HG03354 (cell line): ENCODE measurements at regions not wholly inside any gene's neighbourhood (a gene's known extent, or its start where the extent isn't known, plus 50 kb on each side); places are given as distances from the start of the nearest gene placed in this dataset.
A peak's percentile ranks its signal among the peaks of the same experiment; 100 is the strongest.
"Not testable (repeated sequence)": the region's sequence is repeated elsewhere in the genome, so short reads cannot be mapped to it uniquely, and the experiment has no call there.

ENCODE experiments used
- ATAC-seq: cut with Tn5 transposase; IDR thresholded peaks from one replicate; pipeline ENCODE4 v1.9.1; 2021; ENCODE audit warnings: mild to moderate bottlenecking; ENCODE audit not compliant: unreplicated experiment, poor library complexity, severe bottlenecking

DNA sequence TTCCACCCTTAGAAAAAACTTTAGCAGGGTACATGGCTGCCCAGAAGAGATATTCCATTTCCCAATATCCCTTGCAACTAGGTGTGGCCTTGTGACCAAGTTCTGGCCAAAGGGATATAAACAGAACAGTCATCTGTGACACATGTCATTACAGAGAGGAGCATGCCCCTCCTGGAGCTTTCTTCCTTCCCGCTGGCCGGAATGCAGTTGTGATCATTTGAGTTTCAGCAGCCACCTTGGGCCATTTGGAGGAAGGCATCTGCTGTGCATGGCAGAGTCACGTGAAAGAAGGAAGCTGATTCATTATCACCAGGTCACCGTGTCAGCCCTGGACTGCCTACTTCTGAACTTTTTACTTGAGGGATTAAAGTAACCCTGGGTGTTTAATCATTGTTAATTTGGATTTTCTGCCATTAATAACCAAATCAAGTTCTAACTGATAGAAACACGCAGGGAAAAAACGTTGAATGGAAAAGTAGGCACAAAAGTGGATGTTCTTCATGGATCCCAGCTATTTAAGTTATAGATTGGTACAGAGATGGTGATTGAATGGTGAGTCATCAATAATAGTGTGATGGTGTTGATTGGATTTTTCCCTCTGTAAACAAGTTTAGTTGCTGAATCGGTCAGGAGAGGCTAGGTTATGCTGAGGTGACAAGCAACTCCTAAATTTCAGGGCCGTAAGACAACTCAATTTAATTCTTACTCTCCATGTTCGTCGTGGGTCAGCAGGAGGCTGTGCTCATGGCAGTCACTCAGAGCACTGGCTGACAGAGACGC, 80.7 kb upstream of the CCDC167 start:
- no peak for ATAC-seq

GRCh38 chr6:37579444-37580067, 79.9 kb upstream of the CCDC167 start:
- no peak for ATAC-seq

- no peak for ATAC-seq
Measured at GRCh38 chr6:37578104-37578503, 78.4 kb upstream of the CCDC167 start.

DNA sequence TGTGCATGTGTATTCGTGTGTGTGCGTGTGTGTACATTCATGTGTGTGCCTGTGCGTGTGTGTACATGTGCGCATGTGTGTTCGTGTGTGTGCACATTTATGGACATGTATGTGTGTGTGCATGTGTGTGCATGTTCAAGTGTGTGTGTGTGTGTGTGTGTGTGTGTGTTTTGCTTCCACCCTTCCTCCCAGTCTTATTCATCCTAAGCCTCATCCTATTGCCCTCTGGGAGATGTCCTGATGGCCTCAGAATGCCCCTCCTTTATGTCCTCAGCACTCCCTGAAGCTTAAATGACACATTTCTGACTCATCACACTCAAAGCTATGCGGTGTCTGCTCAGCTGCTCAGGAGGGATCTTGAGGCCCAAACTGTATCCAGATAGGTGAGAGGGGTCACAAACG, 76.6 kb upstream of the CCDC167 start:
- ATAC-seq: no peak

DNA sequence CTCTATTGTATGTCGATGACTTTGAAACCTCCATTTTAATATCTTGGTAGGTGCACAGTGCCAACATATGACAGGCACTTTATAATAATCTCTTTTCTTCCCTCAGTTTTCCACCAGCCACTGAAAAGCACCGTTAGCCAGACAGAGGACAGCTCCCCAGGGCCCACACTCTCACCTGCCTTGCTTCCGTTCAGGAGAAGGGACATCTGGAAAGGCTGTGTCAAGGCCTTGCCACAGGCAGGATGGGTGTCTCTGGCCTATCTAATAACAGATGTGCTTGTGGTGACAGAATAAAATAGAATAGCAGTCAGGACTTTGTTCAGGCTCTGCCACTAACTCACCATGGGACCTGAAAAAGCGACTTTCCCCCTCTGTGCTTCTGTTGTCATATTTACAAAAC, 75.5 kb upstream of the CCDC167 start:
- ATAC-seq: no peak

GRCh38 chr6:37572334-37572733, 72.6 kb upstream of the CCDC167 start:
- no peak for ATAC-seq

- no peak for ATAC-seq
Measured at GRCh38 chr6:37570482-37571133, 70.9 kb upstream of the CCDC167 start.

DNA sequence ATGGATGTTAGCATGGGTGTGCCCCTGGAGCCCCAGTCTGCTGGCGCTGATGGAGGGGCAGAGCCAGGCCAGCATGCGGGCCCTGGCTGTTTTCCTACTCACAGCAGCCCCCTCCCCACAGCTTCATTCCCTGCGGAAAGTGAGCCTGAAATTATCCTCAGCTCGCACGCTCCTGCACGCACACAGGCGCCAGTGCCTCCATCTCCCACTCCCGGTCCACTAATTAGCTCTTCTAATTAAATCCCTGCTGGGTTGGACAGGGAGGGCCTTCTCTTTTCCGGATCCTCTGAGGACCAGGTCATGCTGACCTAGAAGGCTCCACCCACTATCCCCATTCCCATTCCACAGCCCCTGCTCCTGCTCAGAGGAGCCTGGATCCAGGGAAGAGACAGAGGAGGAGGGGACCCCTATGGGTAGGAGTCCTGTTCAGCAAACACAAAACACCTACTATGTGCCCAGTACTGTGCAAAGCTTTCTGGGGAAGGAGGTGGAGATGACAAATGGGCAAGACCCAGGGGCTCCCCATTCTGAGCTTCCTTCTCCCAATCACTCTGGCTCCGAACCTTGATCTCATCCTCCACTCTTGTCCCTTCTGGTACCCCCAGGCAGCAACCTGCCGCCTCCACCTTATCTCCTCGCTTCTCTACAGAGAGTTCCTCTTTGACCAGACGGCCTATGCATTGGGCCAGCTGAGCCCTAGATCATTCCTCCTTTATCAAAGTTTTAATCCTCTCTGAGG, 70.2 kb upstream of the CCDC167 start:
- ATAC-seq: no peak

- ATAC-seq: no peak
Measured at GRCh38 chr6:37569317-37569716, 69.6 kb upstream of the CCDC167 start.

DNA sequence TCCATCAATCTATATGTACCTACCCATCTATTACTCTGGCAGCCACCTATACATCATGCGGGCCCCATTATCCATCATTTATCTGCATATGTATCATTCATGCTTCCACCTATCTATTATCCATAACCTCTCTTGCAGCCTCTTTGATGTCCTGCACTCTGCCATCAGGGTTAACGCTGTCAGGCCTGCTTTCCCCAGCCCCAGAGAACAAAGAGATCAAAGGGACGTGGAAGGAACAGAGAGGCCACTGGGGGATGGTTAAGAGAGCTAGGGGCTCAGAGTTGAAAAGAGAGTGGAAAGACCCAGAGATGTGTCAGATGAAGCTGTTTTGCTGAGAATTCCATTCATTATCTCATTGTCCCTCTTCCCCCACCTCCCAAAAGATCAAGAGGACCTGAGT, 67.3 kb upstream of the CCDC167 start:
- no peak for ATAC-seq

DNA sequence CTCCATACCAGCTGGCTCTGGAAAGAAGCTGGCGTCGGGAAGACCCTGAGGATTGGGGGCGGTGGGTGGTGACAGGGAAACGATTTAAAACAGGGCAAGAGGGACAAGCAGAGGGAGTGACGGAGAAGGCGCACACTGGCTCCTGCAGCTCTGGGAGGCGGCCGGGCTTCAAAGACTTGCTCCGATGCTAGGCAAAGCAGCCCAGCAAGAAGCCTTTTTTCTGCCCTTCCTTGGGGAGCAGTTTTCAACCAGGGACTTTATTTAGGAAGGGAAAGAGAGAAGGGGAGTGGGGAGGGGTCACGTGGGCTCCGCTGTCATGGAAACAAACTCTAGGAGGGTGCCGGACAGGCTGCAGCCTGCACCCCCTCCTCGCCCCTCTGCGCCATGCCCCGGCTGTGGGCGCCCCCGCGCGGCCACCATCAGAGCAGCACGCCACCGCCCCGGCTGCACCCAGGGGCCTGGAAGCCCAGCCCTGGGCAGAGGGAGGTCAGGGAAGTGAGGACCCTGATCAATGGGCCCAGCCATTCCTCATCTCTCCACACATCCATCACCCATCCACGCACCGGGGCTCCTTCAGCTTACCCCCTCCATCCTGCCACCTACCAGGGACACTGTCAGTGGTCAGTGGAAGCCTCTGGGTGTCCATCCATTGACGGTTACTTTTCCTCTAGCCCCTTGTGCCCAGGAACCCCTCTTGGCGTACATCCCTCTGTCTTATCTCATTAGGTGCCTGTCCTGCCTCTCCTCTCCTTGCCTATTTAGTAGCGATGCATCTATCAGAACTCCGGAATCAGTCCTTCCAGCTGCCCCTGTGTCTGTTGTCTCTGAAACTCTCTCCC, 66.6 kb upstream of the CCDC167 start:
- ATAC-seq: peak; percentile 47

DNA sequence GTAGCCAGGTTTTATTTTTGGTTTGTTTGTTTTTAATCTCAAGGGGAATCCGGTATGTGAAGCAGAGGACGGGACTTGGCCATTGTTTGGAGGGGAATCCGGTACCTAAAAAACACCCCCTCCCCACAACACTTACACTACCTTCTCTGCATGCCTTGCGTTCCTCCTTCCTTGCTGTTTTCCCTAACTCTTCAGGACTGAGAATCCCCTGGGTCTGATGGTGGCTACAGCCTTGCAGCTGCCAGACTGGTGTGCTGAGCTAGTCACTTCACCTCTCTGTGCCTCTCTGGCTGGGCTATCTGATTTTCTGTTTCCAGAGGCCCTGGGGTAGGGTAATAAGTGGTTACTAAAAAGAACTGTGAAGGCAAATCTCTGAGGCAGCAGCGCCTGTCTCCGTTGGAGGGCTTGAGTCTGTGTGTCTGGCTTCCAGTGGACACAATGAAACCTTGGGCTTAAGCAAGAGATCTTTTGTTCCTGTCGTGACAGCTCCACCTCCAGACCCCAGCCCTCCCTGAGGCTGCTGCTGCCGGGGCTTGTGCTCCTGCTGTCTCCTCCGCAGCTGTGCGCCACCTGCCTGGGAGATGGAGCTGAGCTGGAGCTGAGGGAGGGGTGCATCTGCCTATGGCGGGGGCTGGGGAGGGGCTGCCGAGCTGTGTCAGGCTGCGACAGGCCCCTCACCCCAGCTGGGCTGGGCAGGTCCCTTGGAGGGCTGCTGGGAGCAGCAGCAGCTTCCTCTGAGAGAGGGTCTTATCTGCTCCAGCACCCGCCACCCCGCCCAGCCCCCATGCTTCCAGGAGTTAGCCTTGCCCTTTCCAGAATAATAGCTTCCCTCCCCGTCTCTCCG, 65.8 kb upstream of the CCDC167 start:
- ATAC-seq: no peak

GRCh38 chr6:37562926-37563288, 63.2 kb upstream of the CCDC167 start:
- ATAC-seq: not testable (repeated sequence)

GRCh38 chr6:37561361-37561760, 61.7 kb upstream of the CCDC167 start:
- ATAC-seq: no peak

GRCh38 chr6:37560737-37561103, 61.0 kb upstream of the CCDC167 start:
- no peak for ATAC-seq

DNA sequence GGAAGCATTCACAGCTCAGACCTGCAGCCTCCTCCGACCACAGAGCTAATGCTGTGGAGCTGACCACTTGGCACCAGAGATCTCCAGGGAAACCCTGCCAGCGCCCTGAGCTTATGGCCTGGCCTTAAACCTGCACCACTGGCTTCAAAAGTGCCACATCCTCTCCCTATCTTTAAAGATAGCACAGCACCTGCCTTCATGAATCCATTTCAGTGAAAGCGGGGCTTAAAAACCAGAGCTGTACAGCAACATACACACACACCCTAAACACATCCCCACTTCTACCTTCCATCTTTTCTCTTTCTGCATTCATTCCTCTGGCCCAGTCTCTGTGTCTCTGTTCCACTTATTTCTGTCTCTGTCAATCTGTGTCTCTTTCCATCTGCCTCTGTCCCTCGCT, 59.8 kb upstream of the CCDC167 start:
- ATAC-seq: no peak

DNA sequence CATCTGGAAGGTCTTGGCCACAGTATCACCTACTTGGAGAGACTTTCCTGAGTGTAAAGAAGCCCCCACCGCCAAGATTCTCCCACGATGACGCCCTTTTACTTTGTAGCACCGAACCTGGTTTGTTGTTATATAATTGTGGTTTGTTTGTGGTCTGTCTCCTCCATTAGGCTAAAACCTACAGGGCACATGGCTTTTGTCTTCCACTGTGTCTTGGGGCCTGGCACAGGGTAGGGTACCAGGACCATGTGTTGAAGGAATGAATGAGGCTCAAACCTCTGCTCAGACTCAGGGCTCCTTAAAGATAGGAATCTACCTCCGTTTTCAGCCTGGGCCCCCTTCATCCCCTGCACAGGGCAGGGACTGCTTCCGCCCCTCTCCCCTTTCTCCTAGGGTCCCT, 59.4 kb upstream of the CCDC167 start:
- ATAC-seq: no peak

DNA sequence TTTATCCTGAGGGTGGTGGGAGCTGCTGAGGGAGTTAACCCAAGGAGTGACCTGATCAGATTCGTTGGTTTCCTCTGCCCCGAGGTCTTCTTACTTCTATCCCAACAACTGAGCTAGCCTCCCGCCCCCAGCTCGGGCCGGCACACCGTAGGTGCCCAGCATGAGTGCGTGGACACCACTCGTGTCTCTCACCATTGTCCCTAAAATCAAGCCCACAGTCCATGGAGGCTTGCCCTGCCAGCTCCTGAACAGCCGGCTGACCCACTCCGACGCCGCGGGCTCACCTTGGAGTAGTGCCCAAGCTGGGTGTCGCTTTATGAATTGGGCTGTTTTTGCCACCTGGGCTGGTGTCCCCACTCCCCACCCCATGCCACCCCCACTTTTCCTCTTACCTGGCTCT, 59.0 kb upstream of the CCDC167 start:
- ATAC-seq: no peak

DNA sequence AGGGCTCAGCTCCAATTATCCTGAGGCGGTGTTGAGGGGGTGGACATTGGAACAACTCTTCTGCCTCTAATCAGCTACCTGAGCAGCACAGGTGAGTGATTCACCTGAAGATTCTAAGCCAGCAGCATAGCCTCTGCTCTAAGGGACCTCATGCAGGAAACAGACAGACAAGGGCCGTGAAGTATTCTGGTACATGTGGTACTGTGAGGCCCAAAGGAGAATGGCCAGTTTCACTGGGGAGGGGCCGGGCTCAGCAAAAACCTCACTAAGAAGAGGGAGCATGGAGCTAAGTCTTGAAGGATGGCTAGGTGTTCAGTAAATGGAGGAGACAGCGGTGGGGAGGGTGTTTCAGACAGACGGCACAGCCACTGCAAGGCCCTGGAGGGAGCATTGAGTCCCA, 58.5 kb upstream of the CCDC167 start:
- ATAC-seq: no peak
